ENCODE measurements at regions not wholly inside any gene's neighbourhood (a gene's known extent, or its start where the extent isn't known, plus 50 kb on each side); places are given as distances from the start of the nearest gene placed in this dataset.

- no peak for DNase-seq
Observed at GRCh38 chr10:33126742-33127141, 168.7 kb upstream of the ITGB1 start.

DNA sequence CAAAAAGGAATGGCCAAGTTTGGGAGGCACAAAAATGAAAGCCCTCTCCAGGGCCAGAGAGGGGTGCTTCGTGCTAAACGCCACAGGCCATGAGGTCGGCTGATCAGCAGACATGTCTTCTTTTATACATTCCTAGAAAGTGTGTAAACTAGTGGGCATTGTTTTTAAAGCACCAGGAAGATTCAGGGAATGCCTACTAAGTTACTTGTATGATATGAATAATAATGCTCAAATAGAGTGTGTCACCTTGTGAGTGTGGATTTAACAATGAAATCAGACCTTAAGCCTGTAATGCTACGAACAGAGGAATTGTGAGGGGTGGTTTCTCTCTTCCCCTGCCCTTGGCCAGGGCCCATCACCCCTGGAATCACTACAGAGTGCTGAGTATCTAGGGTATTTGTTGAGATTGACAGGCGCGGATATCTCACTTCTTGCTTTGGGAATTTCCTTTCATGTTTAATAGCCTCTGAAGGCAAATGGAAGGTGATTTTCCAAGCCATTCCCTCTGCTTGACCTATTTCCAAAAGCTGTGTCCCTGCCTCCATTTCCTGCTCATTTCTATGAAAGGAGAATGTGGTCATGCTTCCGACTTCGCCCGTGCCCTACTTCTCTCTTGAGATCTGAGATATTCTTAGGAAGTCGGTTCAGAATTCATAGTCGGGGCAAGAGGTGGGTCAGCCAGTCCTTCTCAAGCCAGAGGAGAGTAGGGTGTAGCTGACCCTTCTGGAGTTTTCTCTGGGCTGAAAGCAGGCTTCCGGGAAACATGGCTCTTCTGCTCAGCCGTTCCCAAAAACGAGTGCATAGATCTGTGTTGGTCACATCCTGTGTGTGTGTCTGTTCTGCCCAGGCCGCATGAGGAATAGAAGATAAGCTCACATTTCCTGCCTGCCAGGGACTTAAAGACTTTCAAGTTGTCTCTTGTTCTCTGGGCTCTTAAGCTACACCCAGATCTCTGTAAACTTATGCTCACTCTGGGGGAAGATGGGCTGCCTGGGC, 167.8 kb upstream of the ITGB1 start:
- peak; percentile 40 for DNase-seq

DNA sequence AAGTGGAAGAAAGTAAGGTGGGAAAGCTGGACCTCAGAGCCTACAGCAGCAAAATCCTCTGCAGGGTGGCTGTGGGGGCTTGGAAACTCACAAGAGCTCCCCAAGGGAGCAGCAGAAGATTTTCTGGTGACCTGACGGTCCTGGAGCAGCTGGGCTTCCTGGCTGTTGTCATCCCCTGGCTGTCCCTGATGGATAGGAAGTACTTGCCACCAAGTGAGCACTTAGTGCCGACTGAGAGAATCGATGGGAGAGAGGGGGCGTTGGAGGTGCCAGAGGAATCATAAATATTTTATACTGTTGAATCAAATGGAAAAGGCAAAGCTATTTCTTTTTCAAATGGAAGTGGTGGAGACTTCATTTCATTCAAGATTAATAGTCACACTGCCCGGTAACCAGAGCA, 167.1 kb upstream of the ITGB1 start:
- no peak for DNase-seq

- DNase-seq = no peak
Observed at GRCh38 chr10:33123680-33124079, 165.7 kb upstream of the ITGB1 start.

DNA sequence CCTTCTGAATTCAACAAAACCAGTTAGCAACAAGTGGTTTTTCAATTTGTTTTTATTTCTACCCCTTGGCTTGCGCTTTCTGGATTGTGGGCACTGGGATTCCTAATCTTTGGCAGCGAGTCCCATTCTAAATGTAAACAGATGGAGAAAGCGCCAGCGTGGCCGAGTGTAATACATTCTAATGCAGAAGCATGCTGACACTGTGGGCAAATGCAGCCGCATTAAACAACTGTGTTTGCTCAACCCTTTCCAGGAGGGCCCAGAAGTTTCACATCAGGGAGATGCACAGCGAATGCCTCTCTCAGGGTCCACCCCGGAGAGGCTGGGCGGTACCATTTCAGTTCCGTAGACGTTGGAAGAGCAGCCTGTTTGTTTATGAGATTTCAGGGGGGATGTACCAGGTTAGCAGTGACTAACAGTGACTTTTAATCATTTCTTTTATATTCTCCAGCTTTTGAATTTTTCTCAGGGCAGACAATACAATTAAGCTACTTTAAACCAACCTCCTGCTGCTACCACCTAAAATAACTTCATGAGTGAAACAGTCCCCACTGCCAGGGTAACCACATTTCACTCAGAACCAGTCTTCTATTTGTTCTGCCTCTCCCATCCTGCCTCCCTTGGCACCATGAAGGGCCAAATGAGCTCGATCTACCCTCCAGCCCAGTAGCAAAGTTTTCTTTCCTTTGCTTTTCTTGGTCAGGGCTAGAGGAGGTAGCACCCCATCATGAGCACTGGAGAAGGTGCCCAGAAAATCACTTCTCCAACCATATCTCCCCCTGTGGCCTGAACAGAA, 164.2 kb upstream of the ITGB1 start:
- peak; percentile 98 for DNase-seq

DNA sequence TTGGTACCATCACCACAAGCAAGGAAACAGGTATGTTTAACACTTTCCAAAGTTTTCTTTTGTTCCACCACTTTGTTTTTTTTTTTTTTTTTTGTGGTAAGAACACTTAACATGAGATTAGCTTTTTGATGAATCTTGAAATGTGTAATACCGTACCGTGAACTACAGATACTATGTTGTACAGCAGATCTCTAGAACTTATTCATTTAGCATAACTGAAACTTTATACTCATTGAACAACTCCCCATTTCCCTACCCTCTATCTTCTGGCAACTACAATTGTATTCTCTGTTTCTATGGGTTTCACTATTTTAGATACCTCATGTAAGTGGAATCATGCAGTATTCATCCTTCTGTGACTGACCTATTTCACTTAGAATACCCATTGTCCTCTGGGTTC, 162.7 kb upstream of the ITGB1 start:
- no peak for DNase-seq

- no peak for DNase-seq
Observed at GRCh38 chr10:33120275-33120674, 162.2 kb upstream of the ITGB1 start.

GRCh38 chr10:33117816-33118215, 159.8 kb upstream of the ITGB1 start:
- DNase-seq = no peak

GRCh38 chr10:33117230-33117629, 159.2 kb upstream of the ITGB1 start:
- DNase-seq = peak; percentile 51

- peak; percentile 96 for DNase-seq
Observed at GRCh38 chr10:33115738-33116719, 158.0 kb upstream of the ITGB1 start.

- peak; percentile 67 for DNase-seq
Observed at GRCh38 chr10:33114451-33114952, 156.5 kb upstream of the ITGB1 start.

- DNase-seq = peak; percentile 95
Observed at GRCh38 chr10:33113466-33113865, 155.4 kb upstream of the ITGB1 start.

DNA sequence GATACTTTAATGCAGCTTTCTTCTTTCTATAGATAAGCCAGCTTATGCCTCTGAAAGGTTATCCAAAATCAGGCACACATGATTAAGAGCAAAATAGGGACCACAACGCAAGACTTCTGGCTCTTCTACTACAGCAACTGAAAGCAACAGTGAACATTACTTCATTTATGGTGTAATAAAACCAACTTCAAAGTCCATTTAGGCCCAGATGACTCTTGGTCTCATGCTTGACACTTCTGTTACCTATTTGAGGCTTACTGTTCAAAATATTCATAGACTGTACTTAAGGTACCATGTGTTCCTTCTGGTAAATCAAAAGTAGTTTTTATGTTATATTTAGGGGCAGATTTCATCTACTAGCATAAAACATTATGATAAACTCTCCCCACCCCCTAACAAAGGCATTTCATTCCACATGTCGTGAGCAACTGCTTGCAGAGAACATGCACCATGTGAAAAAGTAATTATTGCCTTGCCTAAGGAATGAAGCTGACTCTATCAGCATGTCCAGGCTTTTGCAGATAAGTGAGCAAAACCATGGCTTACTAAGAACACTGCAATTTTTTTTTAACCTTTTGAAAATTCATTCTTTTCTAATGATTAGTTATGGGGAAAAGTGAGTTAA, 154.9 kb upstream of the ITGB1 start:
- DNase-seq = peak; percentile 88

GRCh38 chr10:33111488-33112051, 153.5 kb upstream of the ITGB1 start:
- no peak for DNase-seq

DNA sequence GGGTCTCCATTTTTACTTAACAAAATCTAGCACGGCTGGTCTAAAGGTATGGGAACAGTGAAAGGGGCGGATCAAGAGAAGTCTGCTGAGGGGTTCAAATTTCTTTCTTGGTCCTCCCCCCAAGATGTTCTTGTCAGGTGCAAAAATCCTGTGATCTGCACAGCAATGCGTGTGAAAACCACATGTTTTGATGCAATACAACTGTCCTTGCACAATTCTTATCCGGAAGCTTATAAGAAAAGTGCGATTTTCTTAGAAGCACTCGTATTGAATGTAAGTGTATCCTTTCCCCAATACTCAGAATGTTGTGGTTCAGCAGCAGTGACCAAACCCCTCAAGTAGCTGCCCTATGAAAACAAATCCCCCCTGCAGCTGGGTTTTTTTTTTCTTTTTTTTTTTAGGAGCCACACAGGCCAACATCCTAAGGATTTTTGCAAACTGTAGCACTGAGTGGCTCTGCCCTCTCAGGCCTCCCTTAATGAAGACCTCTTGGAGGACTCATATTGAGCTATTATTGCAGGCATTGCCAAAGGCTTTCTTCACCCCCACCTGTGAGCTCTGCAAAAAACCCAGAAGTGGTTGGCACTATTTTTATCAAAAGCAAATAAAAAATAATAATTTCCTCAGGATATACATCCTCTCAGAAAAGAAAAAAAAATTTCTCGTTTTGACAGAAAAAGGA, 151.9 kb upstream of the ITGB1 start:
- no peak for DNase-seq

GRCh38 chr10:33109384-33109783, 151.4 kb upstream of the ITGB1 start:
- no peak for DNase-seq

- DNase-seq = no peak
Observed at GRCh38 chr10:33107953-33108352, 149.9 kb upstream of the ITGB1 start.

- no peak for DNase-seq
Observed at GRCh38 chr10:33106767-33107166, 148.7 kb upstream of the ITGB1 start.

DNA sequence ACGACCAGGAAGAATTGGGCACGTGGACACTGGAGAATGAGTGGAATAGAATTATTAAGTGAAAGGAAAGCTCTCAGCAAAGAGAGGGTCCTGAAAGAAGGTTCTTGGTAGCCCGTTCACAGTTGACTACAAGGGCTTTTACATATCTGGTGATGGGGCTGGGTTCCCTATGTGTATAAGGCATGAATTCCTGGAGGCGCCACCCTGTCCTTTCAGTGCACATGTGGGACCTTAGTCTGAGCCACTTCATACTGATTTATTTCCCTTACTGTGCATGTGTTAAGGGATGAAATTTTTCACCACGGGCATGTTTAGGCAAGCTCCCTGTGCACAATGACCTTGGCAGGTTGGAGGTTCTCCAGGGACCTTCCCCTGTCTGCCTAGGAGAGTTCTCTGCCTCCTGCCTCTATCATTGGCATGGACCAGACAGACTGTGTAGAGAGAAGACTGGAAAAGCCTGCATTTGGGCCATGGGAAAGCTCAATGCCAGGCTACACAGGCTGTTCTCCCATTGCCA, 145.9 kb upstream of the ITGB1 start:
- no peak for DNase-seq

GRCh38 chr10:33102071-33102470, 144.0 kb upstream of the ITGB1 start:
- DNase-seq = no peak

- no peak for DNase-seq
Observed at GRCh38 chr10:33101392-33101787, 143.4 kb upstream of the ITGB1 start.

All from fibroblast of skin of right quadriceps (primary cell).